ENCODE measurements at regions not wholly inside any gene's neighbourhood (a gene's known extent, or its start where the extent isn't known, plus 50 kb on each side); places are given as distances from the start of the nearest gene placed in this dataset.

GRCh38 chr6:169044381-169045230, 209.0 kb downstream of the THBS2 start:
- FAIRE-seq = no peak
- no peak for TF ChIP-seq POLR2A (IDR thresholded peaks at IDR 0.05; ENCODE audit: low read depth, low read length)

GRCh38 chr6:169042061-169042460, 211.6 kb downstream of the THBS2 start:
- TF ChIP-seq POLR2A (IDR thresholded peaks at IDR 0.05; ENCODE audit: low read depth, low read length) = no peak
- no peak for TF ChIP-seq POLR2AphosphoS5 (IDR thresholded peaks at IDR 0.05; ENCODE audit: low read depth, low read length)
- TF ChIP-seq SPI1 (IDR thresholded peaks at IDR 0.05; ENCODE audit: low read depth, low read length) = no peak
- TF ChIP-seq PAX5 (IDR thresholded peaks at IDR 0.05; ENCODE audit: insufficient read depth, low read length, severe bottlenecking) = no peak
- no peak for TF ChIP-seq TAF1 (IDR thresholded peaks at IDR 0.05; ENCODE audit: low read depth, low read length)
- DNase-seq (ENCODE audit: insufficient read length, low spot score) = no peak
- FAIRE-seq = no peak

More at GRCh38 chr6:169044381-169045230, 209.0 kb downstream of the THBS2 start:
- DNase-seq (ENCODE audit: insufficient read length, low spot score) = no peak

GRCh38 chr6:169041078-169041477, 212.6 kb downstream of the THBS2 start:
- FAIRE-seq (no peak), DNase-seq (ENCODE audit: insufficient read length, low spot score) (no peak)
- TF ChIP-seq TAF1 (IDR thresholded peaks at IDR 0.05; ENCODE audit: low read depth, low read length) (no peak), SPI1 (IDR thresholded peaks at IDR 0.05; ENCODE audit: low read depth, low read length) (no peak), POLR2A (IDR thresholded peaks at IDR 0.05; ENCODE audit: low read depth, low read length) (no peak), PAX5 (IDR thresholded peaks at IDR 0.05; ENCODE audit: insufficient read depth, low read length, severe bottlenecking) (no peak), POLR2AphosphoS5 (IDR thresholded peaks at IDR 0.05; ENCODE audit: low read depth, low read length) (no peak), POU2F2 (IDR thresholded peaks at IDR 0.05; ENCODE audit: low read depth, low read length) (no peak)

- TF ChIP-seq PAX5 (IDR thresholded peaks at IDR 0.05; ENCODE audit: insufficient read depth, low read length, severe bottlenecking) = no peak
- FAIRE-seq (no peak), DNase-seq (ENCODE audit: insufficient read length, low spot score) (no peak)
Measured at GRCh38 chr6:169038691-169039090, 215.0 kb downstream of the THBS2 start.

- FAIRE-seq = no peak
- no peak for DNase-seq (ENCODE audit: insufficient read length, low spot score)
- TF ChIP-seq POU2F2 (IDR thresholded peaks at IDR 0.05; ENCODE audit: low read depth, low read length) (no peak), POLR2A (IDR thresholded peaks at IDR 0.05; ENCODE audit: low read depth, low read length) (no peak), PAX5 (IDR thresholded peaks at IDR 0.05; ENCODE audit: insufficient read depth, low read length, severe bottlenecking) (no peak), POLR2AphosphoS5 (IDR thresholded peaks at IDR 0.05; ENCODE audit: low read depth, low read length) (no peak), SPI1 (IDR thresholded peaks at IDR 0.05; ENCODE audit: low read depth, low read length) (no peak), TAF1 (IDR thresholded peaks at IDR 0.05; ENCODE audit: low read depth, low read length) (no peak)
Measured at GRCh38 chr6:169035385-169036240, 218.0 kb downstream of the THBS2 start.

- no peak for FAIRE-seq
- no peak for DNase-seq (ENCODE audit: insufficient read length, low spot score)
- no peak for TF ChIP-seq POLR2AphosphoS5 (IDR thresholded peaks at IDR 0.05; ENCODE audit: low read depth, low read length)
Measured at GRCh38 chr6:169034516-169035167, 219.0 kb downstream of the THBS2 start.

GRCh38 chr6:169029861-169030260, 223.8 kb downstream of the THBS2 start:
- TF ChIP-seq POU2F2 (IDR thresholded peaks at IDR 0.05; ENCODE audit: low read depth, low read length) (no peak), TAF1 (IDR thresholded peaks at IDR 0.05; ENCODE audit: low read depth, low read length) (no peak), POLR2AphosphoS5 (IDR thresholded peaks at IDR 0.05; ENCODE audit: low read depth, low read length) (no peak), PAX5 (IDR thresholded peaks at IDR 0.05; ENCODE audit: insufficient read depth, low read length, severe bottlenecking) (no peak), POLR2A (IDR thresholded peaks at IDR 0.05; ENCODE audit: low read depth, low read length) (no peak)
- no peak for DNase-seq (ENCODE audit: insufficient read length, low spot score)
- FAIRE-seq = no peak

GRCh38 chr6:169028343-169028742, 225.3 kb downstream of the THBS2 start:
- no peak for TF ChIP-seq POLR2AphosphoS5 (IDR thresholded peaks at IDR 0.05; ENCODE audit: low read depth, low read length)
- TF ChIP-seq TAF1 (IDR thresholded peaks at IDR 0.05; ENCODE audit: low read depth, low read length) = no peak
- no peak for TF ChIP-seq POU2F2 (IDR thresholded peaks at IDR 0.05; ENCODE audit: low read depth, low read length)
- TF ChIP-seq SPI1 (IDR thresholded peaks at IDR 0.05; ENCODE audit: low read depth, low read length) = no peak
- TF ChIP-seq POLR2A (IDR thresholded peaks at IDR 0.05; ENCODE audit: low read depth, low read length) = no peak
- no peak for TF ChIP-seq PAX5 (IDR thresholded peaks at IDR 0.05; ENCODE audit: insufficient read depth, low read length, severe bottlenecking)
- DNase-seq (ENCODE audit: insufficient read length, low spot score) (no peak), FAIRE-seq (no peak)

GRCh38 chr6:169026175-169026574, 227.5 kb downstream of the THBS2 start:
- DNase-seq (ENCODE audit: insufficient read length, low spot score) = no peak
- no peak for TF ChIP-seq POLR2A (IDR thresholded peaks at IDR 0.05; ENCODE audit: low read depth, low read length)
- TF ChIP-seq POU2F2 (IDR thresholded peaks at IDR 0.05; ENCODE audit: low read depth, low read length) = no peak
- no peak for FAIRE-seq

GRCh38 chr6:169024047-169024660, 229.5 kb downstream of the THBS2 start:
- DNase-seq (ENCODE audit: insufficient read length, low spot score) (no peak), FAIRE-seq (no peak)
- no peak for TF ChIP-seq PAX5 (IDR thresholded peaks at IDR 0.05; ENCODE audit: insufficient read depth, low read length, severe bottlenecking)
- TF ChIP-seq TAF1 (IDR thresholded peaks at IDR 0.05; ENCODE audit: low read depth, low read length) = no peak
- TF ChIP-seq SPI1 (IDR thresholded peaks at IDR 0.05; ENCODE audit: low read depth, low read length) = no peak
- TF ChIP-seq POLR2A (IDR thresholded peaks at IDR 0.05; ENCODE audit: low read depth, low read length) = no peak
- no peak for TF ChIP-seq POU2F2 (IDR thresholded peaks at IDR 0.05; ENCODE audit: low read depth, low read length)
- no peak for TF ChIP-seq POLR2AphosphoS5 (IDR thresholded peaks at IDR 0.05; ENCODE audit: low read depth, low read length)
